HUES48 (cell line): ENCODE measurements at regions not wholly inside any gene's neighbourhood (a gene's known extent, or its start where the extent isn't known, plus 50 kb on each side); places are given as distances from the start of the nearest gene placed in this dataset.

Experiments used
- H3K27ac ChIP-seq: one replicate; pipeline ENCODE4 v1.7.0; 2013; ENCODE audit warnings: low read depth, low read length, inconsistent platforms
- H3K27me3 ChIP-seq: 2 replicates; pipeline ENCODE4 v1.6.1; 2013; ENCODE audit warnings: mild to moderate bottlenecking, low read length; ENCODE audit not compliant: control insufficient read depth, insufficient read depth
- H3K36me3 ChIP-seq: 2 replicates; pipeline ENCODE4 v1.6.1; 2013; ENCODE audit warnings: low read length; ENCODE audit not compliant: control insufficient read depth, insufficient read depth
- H3K4me1 ChIP-seq: 2 replicates; pipeline ENCODE4 v1.6.1; 2013; ENCODE audit warnings: mild to moderate bottlenecking, low read length; ENCODE audit not compliant: control insufficient read depth, insufficient read depth
- H3K4me3 ChIP-seq: 2 replicates; pipeline ENCODE4 v1.5.1; 2013; ENCODE audit warnings: mild to moderate bottlenecking, low read depth, low read length
- H3K9ac ChIP-seq: 2 replicates; pipeline ENCODE4 v1.6.1; 2013; ENCODE audit warnings: mild to moderate bottlenecking, low read depth, low read length, moderate library complexity
- H3K9me3 ChIP-seq: 2 replicates; pipeline ENCODE4 v1.6.1; 2013; ENCODE audit warnings: low read length; ENCODE audit not compliant: control insufficient read depth, insufficient read depth

DNA sequence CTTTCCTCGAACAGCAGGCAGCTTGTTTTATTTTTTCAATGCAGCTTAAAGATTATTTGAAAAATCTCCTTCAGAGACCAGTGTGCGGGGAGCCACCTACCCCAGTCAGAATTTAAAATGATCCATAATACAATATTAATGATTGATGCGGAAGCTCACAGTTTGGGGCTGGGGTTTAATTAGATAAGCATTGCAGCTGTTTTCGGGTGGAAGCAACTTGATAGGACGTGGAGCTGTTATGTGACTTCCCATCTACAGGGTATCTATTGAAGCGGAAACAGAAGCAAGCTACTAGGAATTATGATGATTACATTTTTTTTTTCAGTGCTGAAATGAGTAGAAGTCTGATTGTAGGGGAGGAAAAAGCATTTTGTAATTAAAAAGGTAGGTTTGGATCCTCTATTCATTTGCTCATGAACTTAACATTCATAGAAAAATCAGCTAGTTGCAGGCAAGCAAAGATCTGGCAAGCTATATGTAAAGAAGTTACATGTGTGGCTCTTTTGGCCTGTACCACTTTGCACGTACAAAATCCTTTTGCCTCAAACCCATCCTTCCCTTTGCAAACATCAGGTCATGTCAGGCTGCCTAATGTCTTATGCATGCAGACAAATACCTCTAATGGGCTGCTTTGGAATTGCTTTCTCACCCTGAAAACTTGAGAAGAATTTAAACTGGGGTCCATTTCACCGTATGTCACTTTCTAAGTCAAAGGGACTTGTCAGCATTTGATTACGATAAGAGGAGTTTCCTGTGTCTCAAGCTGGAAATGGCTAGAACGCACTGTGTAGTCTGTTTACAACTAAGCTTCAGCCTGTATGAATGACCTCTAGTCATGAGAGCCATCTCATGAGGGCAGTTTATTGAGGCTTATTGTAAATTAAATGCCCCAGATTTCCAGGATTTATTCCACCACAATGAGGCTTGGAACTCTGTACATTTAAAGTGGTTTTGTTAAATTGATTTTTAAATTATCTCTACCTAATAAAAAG is 267.1 kb upstream of the TMTC4 start:
- no peaks in the 10 kb centered on the region for H3K36me3 ChIP-seq
- no peak overlapping the region for H3K27ac ChIP-seq
- H3K4me3 ChIP-seq, result no peak overlapping the region
- no peak overlapping the region for H3K9ac ChIP-seq
- peaks cover 5% of the 10 kb centered on the region; the same call in 1 of the 2 replicates for H3K4me1 ChIP-seq
- H3K9me3 ChIP-seq, result no peaks in the 10 kb centered on the region
- H3K27me3 ChIP-seq, result no peaks in the 10 kb centered on the region

DNA sequence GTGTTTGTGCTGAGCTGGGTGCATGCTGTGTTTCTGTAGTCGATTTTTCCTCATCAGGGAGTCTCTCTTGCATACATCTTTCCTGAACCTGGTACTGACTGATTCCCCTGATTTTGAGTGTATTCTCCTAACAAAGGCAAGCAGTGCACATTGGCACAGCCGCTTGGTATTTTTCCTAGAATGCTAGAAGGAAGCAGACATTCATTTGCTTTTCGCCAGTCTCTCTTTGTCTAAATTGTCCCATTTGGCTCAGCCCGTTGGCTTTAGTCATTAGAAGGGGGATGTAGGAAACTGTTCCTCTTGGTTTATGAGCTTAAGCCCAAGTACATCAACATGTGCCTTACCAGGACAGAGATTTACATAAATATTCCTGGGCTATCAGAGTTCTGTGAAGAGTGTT is 266.1 kb upstream of the TMTC4 start:
- Histone ChIP-seq H3K4me3 (no peak overlapping the region), H3K9me3 (no peaks in the 10 kb centered on the region), H3K9ac (no peak overlapping the region), H3K4me1 (peaks cover 5% of the 10 kb centered on the region; the same call in 1 of the 2 replicates), H3K27ac (no peak overlapping the region), H3K27me3 (no peaks in the 10 kb centered on the region), H3K36me3 (no peaks in the 10 kb centered on the region)

DNA sequence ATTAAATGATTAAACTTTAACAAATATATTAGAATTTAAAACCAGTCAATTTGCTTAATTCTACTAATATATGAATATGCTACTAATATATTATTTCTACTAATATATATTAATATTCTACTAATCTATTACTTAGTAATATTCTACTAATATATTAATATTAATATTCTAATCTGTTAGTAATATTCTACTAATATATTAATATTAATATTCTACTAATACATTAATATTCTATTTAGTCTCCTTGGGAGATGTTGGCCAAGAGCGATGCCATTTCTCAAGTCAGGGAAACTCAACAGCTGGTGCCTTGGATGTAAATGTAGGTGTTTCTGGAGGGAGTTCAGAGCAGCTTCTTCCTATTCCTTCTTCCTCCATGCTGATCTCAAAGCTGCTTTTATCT is 259.2 kb upstream of the TMTC4 start:
- Histone ChIP-seq H3K36me3 (no peaks in the 10 kb centered on the region), H3K27me3 (no peaks in the 10 kb centered on the region), H3K9me3 (no peaks in the 10 kb centered on the region), H3K27ac (no peak overlapping the region), H3K4me3 (no peak overlapping the region), H3K9ac (no peak overlapping the region), H3K4me1 (peaks cover 5% of the 10 kb centered on the region; the same call in 1 of the 2 replicates)

DNA sequence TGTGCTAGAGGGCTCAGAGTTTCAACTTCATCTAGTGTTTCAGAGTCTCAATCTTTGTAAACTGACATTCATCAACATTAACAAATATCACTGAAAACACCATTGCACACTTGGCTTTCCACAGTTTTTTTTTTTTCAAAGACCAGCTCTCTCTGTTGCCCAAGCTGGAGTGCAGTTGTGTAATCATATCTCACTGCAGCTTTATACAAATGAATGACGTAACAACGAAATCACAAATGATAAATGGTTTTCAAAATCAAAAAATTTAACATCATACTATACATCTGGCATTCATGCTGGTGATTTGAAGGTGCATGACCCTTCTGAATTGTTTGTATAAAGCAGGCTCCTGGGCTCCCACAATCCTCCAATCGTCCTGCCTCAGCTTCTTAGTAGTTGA is 248.0 kb upstream of the TMTC4 start:
- Histone ChIP-seq H3K27ac (no peak overlapping the region), H3K9me3 (no peaks in the 10 kb centered on the region), H3K27me3 (no peaks in the 10 kb centered on the region), H3K4me3 (no peak overlapping the region), H3K36me3 (no peaks in the 10 kb centered on the region), H3K4me1 (no peaks in the 10 kb centered on the region), H3K9ac (no peak overlapping the region)

DNA sequence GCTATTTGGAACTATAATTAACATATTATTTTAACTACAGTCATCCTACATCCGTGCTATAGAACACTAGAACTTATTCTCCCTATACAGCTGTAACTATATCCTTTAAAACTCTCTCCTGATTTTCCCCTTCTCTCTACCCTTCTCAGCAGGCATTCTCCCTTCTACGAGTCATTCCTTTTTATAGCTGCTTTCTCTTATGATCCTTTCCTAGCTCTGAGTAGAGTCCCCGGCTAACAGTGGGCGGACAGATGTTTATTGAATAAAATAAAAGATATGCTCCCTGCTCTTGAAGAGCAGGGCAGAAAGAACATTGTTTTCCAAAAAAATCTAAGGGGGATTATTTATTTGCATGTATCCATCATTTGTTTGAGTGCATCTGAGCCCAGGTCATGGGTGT is 246.5 kb upstream of the TMTC4 start:
- Histone ChIP-seq H3K4me1 (no peaks in the 10 kb centered on the region), H3K27me3 (no peaks in the 10 kb centered on the region), H3K9me3 (no peaks in the 10 kb centered on the region), H3K9ac (no peak overlapping the region), H3K27ac (no peak overlapping the region), H3K36me3 (no peaks in the 10 kb centered on the region), H3K4me3 (no peak overlapping the region)

DNA sequence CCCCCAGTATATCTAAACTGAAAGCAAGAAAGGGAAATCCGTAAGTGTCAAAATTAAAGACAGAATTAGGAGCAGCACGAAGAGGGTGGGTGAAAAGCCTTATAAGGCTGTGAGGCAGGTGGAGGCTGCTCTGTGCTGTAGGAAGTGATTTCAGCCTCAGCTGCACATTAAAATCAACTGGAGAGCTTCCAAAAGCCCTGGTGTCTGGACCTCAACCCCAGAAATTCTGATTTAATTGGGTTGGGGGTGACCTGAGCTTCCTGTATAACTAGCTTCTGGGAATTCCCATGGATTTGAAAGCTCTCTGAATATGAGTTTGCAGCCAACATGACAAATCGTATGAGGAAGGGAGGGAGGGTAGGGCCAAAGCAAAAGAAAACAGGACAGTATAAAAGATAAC is 242.4 kb upstream of the TMTC4 start:
- Histone ChIP-seq H3K4me1 (no peaks in the 10 kb centered on the region), H3K9ac (no peak overlapping the region), H3K9me3 (no peaks in the 10 kb centered on the region), H3K36me3 (no peaks in the 10 kb centered on the region), H3K27ac (no peak overlapping the region), H3K4me3 (no peak overlapping the region), H3K27me3 (no peaks in the 10 kb centered on the region)

DNA sequence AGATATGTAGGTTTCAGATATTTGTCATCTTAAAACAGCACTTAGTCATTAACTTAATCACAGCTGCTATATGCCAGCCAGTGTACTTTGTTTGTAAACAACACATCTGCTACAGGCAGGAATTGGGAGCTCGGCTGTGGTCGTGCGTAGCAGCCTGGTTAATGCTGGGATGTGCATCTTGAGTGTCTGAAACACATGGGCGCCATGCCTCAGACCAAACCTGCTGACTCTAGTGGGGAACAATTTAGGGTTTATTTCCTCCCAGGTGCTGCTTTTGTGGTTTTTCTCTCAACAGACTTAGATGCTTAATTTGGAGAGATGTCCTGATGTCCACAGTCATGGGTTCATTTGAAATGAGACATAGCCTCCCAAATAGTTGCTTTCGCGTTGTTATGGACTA is 238.5 kb upstream of the TMTC4 start:
- no peak overlapping the region for H3K9ac ChIP-seq
- no peak overlapping the region for H3K27ac ChIP-seq
- no peaks in the 10 kb centered on the region for H3K4me1 ChIP-seq
- no peaks in the 10 kb centered on the region for H3K36me3 ChIP-seq
- H3K4me3 ChIP-seq, result no peak overlapping the region
- no peaks in the 10 kb centered on the region for H3K27me3 ChIP-seq
- H3K9me3 ChIP-seq, result no peaks in the 10 kb centered on the region

DNA sequence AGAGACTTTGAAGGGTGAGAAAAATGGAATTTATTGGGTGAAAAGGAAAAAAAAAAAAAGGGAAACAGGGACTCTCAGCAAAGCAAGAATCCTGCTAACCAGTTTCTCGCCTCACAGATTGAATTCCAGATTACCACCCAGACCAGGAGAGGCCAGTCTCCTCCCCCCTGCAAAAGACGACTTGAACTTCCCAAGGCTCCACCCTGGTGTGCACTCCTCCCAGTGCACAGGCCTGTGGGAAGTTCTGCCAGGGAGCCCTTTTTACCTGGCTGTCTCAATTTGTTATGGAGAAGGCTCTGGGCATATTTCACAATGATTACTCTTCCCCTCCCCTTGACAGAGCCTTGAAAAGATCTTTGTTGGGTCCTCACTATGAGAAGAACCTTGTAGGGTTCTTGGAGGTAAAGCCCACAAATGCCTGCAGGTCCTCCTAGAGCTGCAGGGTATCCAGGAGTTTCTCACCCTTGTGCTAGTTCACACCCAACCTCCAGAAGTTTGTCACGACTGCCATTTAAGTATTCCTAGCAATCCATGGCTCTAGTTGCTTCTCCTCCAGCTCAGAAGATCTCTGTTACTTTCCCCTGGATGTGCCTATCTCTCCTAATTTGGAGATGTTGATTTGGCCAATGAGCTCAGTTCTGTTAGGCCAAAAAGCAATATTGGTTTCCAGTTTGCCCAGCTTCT is 229.8 kb upstream of the TMTC4 start:
- Histone ChIP-seq H3K9ac (no peak overlapping the region), H3K9me3 (no peaks in the 10 kb centered on the region), H3K27ac (no peak overlapping the region), H3K36me3 (no peaks in the 10 kb centered on the region), H3K4me1 (no peaks in the 10 kb centered on the region), H3K27me3 (no peaks in the 10 kb centered on the region), H3K4me3 (no peak overlapping the region)

DNA sequence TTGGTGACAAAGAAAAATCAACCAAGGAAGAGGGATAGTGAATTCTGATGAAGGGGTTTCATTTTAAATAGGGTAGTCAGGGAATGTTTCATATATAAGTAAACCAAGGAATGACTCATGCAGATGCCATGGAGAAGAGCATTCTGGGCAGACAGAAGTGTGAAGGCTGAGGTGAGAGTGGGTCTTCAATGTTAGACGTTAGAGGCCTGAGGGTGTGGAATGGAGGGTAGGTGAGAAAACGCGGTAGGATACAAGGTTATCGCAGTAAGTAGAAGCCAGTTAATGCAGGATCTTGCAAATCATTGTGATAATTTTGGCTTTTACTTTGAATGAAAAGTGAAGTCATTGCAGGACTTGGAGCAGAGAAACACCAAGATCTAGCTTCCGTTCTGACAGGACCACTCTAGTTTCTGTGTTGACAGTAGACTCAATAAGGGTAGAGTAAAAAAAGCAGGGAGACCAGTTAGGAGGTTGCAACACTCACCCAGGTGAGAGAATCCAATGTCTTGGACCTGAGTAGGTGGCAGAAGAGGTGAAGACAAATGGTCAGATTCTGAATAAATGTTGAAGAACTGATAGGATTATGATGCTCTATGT is 225.2 kb upstream of the TMTC4 start:
- no peak overlapping the region for H3K27ac ChIP-seq
- no peaks in the 10 kb centered on the region for H3K4me1 ChIP-seq
- H3K9me3 ChIP-seq, result no peaks in the 10 kb centered on the region
- H3K36me3 ChIP-seq, result no peaks in the 10 kb centered on the region
- no peak overlapping the region for H3K9ac ChIP-seq
- H3K27me3 ChIP-seq, result no peaks in the 10 kb centered on the region
- no peak overlapping the region for H3K4me3 ChIP-seq

DNA sequence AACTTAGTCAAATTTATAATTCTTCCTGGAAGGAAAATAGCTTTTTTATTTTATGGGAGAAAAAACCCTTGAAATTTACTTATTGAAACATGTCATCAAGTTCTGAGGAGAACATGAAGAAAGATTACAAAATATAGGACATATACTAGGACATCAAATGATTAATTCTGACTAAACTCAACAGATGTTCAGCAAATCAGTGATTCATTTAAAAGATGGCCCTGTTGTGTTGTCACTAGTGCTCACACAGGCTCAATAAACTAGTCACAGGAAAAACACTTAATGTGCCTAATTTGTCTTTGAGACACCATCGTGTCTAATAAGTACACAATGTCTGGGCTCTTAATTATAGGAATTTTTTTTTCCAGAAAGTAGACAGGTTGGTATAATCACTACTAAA is 223.8 kb upstream of the TMTC4 start:
- Histone ChIP-seq H3K9ac (no peak overlapping the region), H3K4me1 (no peaks in the 10 kb centered on the region), H3K27ac (no peak overlapping the region), H3K4me3 (no peak overlapping the region), H3K36me3 (no peaks in the 10 kb centered on the region), H3K9me3 (no peaks in the 10 kb centered on the region), H3K27me3 (no peaks in the 10 kb centered on the region)

DNA sequence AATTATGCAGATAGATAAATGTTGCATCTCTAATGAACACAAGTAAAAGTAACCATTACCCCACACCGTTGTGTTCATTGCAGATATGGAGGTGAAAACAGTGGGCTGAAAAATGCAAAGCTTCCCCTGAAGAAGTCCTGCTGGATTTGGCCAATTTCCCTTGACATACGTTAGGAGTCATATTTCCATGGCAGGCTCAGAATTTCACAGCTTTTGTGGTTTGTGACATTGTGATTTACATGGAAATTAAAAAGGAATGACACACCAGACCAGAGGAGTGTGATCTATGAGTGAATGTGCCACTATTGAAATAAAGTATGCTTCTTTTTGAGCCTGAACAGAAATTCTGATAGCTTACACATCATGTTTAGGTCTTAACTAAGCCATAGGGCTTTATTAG is 221.1 kb upstream of the TMTC4 start:
- H3K4me3 ChIP-seq, result no peak overlapping the region
- no peaks in the 10 kb centered on the region for H3K27me3 ChIP-seq
- no peaks in the 10 kb centered on the region for H3K9me3 ChIP-seq
- no peaks in the 10 kb centered on the region for H3K4me1 ChIP-seq
- no peaks in the 10 kb centered on the region for H3K36me3 ChIP-seq
- H3K9ac ChIP-seq, result no peak overlapping the region
- no peak overlapping the region for H3K27ac ChIP-seq
